ENCODE measurements at regions not wholly inside any gene's neighbourhood (a gene's known extent, or its start where the extent isn't known, plus 50 kb on each side); places are given as distances from the start of the nearest gene placed in this dataset.

DNA sequence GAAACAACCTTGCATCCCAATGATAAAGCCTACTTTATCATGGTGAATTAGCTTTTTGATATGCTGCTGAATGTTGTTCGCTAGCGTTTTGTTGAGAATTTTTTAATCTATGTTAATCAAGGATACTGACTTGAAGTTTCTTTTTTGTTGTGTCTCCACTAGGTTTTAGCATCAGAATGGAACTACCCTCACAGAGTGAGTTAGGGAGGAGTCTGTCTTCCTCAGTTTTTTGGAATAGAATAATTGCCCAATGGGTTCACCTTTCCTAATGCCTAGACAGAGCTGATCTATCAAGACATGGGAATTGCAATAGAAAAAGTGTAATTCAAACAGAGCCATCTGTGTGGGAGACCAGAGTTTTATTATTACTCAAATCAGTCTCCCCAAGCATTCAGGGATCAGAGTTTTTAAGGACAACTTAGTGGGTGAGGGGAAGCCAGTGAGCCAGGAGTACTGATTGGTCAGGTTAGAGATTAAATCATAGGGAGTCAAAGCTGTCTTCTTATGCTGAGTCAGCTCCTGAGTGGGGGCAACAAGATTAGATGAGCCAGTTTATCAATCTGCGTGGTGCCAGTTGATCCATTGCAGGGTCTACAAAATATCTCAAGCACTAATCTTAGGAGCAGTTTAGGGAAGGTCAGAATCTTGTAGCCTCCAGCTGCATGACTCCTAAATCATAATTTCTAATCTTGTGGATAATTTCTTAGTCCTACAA is 237.4 kb upstream of the PPP2R3A start:
- no peak for DNase-seq
- TF ChIP-seq CTCF (IDR thresholded peaks at IDR 0.05 in 8 of 11, conservative IDR thresholded peaks at IDR 0.05 in 3 of 11) (no peak), POLR2A (IDR thresholded peaks at IDR 0.05) (no peak), POLR2AphosphoS5 (IDR thresholded peaks at IDR 0.05) (no peak)
- Histone ChIP-seq H3K27ac (no peak overlapping the region), H3K9me3 (peaks cover 3 to 83% (median 61%) of the 10 kb centered on the region in 8 donors), H3K36me3 (no peaks in the 10 kb centered on the region), H3K4me3 (no peak overlapping the region), H3K4me1 (no peaks in the 10 kb centered on the region), H3K27me3 (replicated peaks in 1 of 7) (no peaks in the 10 kb centered on the region)
- intact Hi-C loops (cut with DNase I; ENCODE audit: low total_unique reads), result no loop called here
- 79 to 92% (median 85%) methylated on average over 3 of the region's 3 CpGs for WGBS, 5 donors

DNA sequence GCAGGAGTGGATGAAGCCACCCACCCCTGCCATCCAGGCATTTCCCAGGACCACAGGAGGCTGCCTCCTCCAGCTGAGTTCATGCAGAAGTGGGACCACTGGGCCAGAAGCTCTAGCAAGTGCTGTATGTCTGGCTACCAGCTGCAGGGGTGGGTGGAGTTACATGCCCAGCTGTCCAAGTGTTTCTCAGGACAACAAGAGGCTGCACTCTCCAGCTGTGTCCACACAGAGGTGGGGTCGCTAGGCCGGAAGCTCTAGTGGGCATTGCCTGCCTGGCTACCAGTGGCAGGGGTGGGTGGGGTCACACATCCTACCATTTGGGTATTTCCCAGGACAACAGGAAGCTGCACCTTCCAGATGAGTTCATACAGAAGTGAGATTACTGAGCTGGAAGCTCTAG is 234.0 kb upstream of the PPP2R3A start:
- TF ChIP-seq POLR2AphosphoS5 (IDR thresholded peaks at IDR 0.05), result no peak
- TF ChIP-seq POLR2A (IDR thresholded peaks at IDR 0.05), result no peak
- TF ChIP-seq CTCF (IDR thresholded peaks at IDR 0.05 in 8 of 11, conservative IDR thresholded peaks at IDR 0.05 in 3 of 11), result no peak
- 44 to 94% (median 77%) methylated on average over 2 of the region's 2 CpGs for WGBS, 5 donors
- Histone ChIP-seq H3K27ac (no peak overlapping the region), H3K4me1 (no peaks in the 10 kb centered on the region), H3K27me3 (replicated peaks in 1 of 7) (no peaks in the 10 kb centered on the region), H3K9me3 (peaks cover 3 to 83% (median 62%) of the 10 kb centered on the region in 8 donors), H3K36me3 (no peaks in the 10 kb centered on the region), H3K4me3 (no peak overlapping the region)
- intact Hi-C loops (cut with DNase I; ENCODE audit: low total_unique reads), result no loop called here
- DNase-seq, result no peak

- Histone ChIP-seq H3K36me3 (no peaks in the 10 kb centered on the region), H3K27me3 (replicated peaks in 1 of 7) (no peaks in the 10 kb centered on the region), H3K27ac (no peak overlapping the region), H3K9me3 (peaks cover 2 to 76% (median 49%) of the 10 kb centered on the region in 8 donors), H3K4me1 (no peaks in the 10 kb centered on the region), H3K4me3 (no peak overlapping the region)
- intact Hi-C loops (cut with DNase I; ENCODE audit: low total_unique reads), result no loop called here
- TF ChIP-seq CTCF (IDR thresholded peaks at IDR 0.05 in 8 of 11, conservative IDR thresholded peaks at IDR 0.05 in 3 of 11) (no peak), POLR2AphosphoS5 (IDR thresholded peaks at IDR 0.05) (no peak), POLR2A (IDR thresholded peaks at IDR 0.05) (no peak)
- 46 to 60% (median 54%) methylated on average over 6 of the region's 6 CpGs for WGBS, 5 donors
- no peak for DNase-seq
These were observed 228.8 kb upstream of the PPP2R3A start for GRCh38 chr3:135736740-135737139.

- no peak overlapping the region for H3K4me3 ChIP-seq
- TF ChIP-seq POLR2AphosphoS5 (IDR thresholded peaks at IDR 0.05) (no peak), POLR2A (IDR thresholded peaks at IDR 0.05) (no peak), CTCF (IDR thresholded peaks at IDR 0.05 in 8 of 11, conservative IDR thresholded peaks at IDR 0.05 in 3 of 11) (no peak)
- 43 to 56% (median 52%) methylated on average over 2 of the region's 2 CpGs for WGBS, 5 donors
These were observed 225.7 kb upstream of the PPP2R3A start for GRCh38 chr3:135739779-135740178.

More at GRCh38 chr3:135739779-135740178, 225.7 kb upstream of the PPP2R3A start:
- H3K27me3 ChIP-seq (replicated peaks in 1 of 7), result no peaks in the 10 kb centered on the region
- H3K4me1 ChIP-seq, result no peaks in the 10 kb centered on the region
- no peak for DNase-seq
- peaks cover 2 to 55% (median 37%) of the 10 kb centered on the region in 8 donors for H3K9me3 ChIP-seq
- no peaks in the 10 kb centered on the region for H3K36me3 ChIP-seq
- intact Hi-C loops (cut with DNase I; ENCODE audit: low total_unique reads), result no loop called here
- no peak overlapping the region for H3K27ac ChIP-seq

Data from spleen (tissue), 11 donors.